OCI-LY1 (cell line): ENCODE measurements at regions not wholly inside any gene's neighbourhood (a gene's known extent, or its start where the extent isn't known, plus 50 kb on each side); places are given as distances from the start of the nearest gene placed in this dataset.

ENCODE experiments used
- H2AFZ ChIP-seq: fragments of 200-600 bp; sonication (generic), shearing (Covaris generic); 2 replicates; pipeline ENCODE4 v1.6.0; 2014; ENCODE audit warnings: antibody characterized with exemption, mild to moderate bottlenecking, low read length
- H3F3A ChIP-seq: fragments of 200-600 bp; sonication (generic), shearing (Covaris generic); 2 replicates; pipeline ENCODE4 v1.6.0; 2014; ENCODE audit warnings: mild to moderate bottlenecking, antibody characterized with exemption, low read length, moderate library complexity; ENCODE audit not compliant: insufficient read depth
- H3K27ac ChIP-seq: fragments of 200-600 bp; sonication (generic); 2 replicates; pipeline ENCODE4 v1.5.1; 2014; ENCODE audit warnings: low read length, mixed run types, mild to moderate bottlenecking, low read depth; ENCODE audit not compliant: poor library complexity, severe bottlenecking
- H3K27me3 ChIP-seq: fragments of 200-600 bp; sonication (generic); 2 replicates; pipeline ENCODE4 v1.6.0; 2014; ENCODE audit warnings: antibody characterized with exemption, mild to moderate bottlenecking, low read length, moderate library complexity; ENCODE audit not compliant: insufficient read depth
- H3K36me3 ChIP-seq: fragments of 200-600 bp; sonication (generic); 2 replicates; pipeline ENCODE4 v1.6.1; 2014; ENCODE audit warnings: mild to moderate bottlenecking, antibody characterized with exemption, low read length, moderate library complexity, mixed read lengths; ENCODE audit not compliant: insufficient read depth
- H3K4me1 ChIP-seq: fragments of 200-600 bp; sonication (generic); 2 replicates; pipeline ENCODE4 v1.5.1; 2014; ENCODE audit warnings: mild to moderate bottlenecking, low read length, moderate library complexity; ENCODE audit not compliant: insufficient read depth, severe bottlenecking
- H3K4me2 ChIP-seq: fragments of 200-600 bp; sonication (generic), shearing (Covaris generic); 2 replicates; pipeline ENCODE4 v1.6.1; 2014; ENCODE audit warnings: low read length
- H3K4me3 ChIP-seq: fragments of 200-600 bp; sonication (generic); 2 replicates; pipeline ENCODE4 v1.5.1; 2014; ENCODE audit warnings: low read length, low read depth, mild to moderate bottlenecking, mixed read lengths; ENCODE audit not compliant: poor library complexity, severe bottlenecking
- H3K79me2 ChIP-seq: fragments of 200-600 bp; shearing (Covaris generic); 2 replicates; pipeline ENCODE4 v1.6.1; 2016; ENCODE audit warnings: mixed run types, low read length, mixed read lengths; ENCODE audit not compliant: insufficient read depth
- H3K9ac ChIP-seq: fragments of 200-600 bp; sonication (generic), shearing (Covaris generic); 2 replicates; pipeline ENCODE4 v1.6.1; 2014; ENCODE audit warnings: mild to moderate bottlenecking, low read length, mixed read lengths
- H3K9me2 ChIP-seq: fragments of 200-600 bp; sonication (generic), shearing (Covaris generic); 2 replicates; pipeline ENCODE4 v1.6.1; 2014; ENCODE audit warnings: low read depth, mild to moderate bottlenecking, low read length, mixed read lengths
- H3K9me3 ChIP-seq: fragments of 200-600 bp; shearing (Covaris generic); 2 replicates; pipeline ENCODE4 v1.6.1; 2014; ENCODE audit warnings: low read length, mixed read lengths
- H4K20me1 ChIP-seq: fragments of 200-600 bp; sonication (generic), shearing (Covaris generic); 2 replicates; pipeline ENCODE4 v1.6.0; 2016; ENCODE audit warnings: mild to moderate bottlenecking, low read length; ENCODE audit not compliant: insufficient read depth
- CTCF ChIP-seq: fragments of 200-600 bp; sonication (generic), shearing (Covaris generic); IDR thresholded peaks from 2 replicates; pipeline ENCODE4 v1.5.1; 2017; ENCODE audit warnings: mild to moderate bottlenecking, antibody characterized with exemption, low read length, moderate library complexity, mixed read lengths
- EZH2 ChIP-seq: fragments of 200-600 bp; sonication (generic), shearing (Covaris generic); IDR thresholded peaks from 2 replicates; pipeline ENCODE4 v1.8.0; 2017; ENCODE audit warnings: borderline replicate concordance, mixed run types, mild to moderate bottlenecking, antibody characterized with exemption, low read length, moderate library complexity, mixed read lengths

- Histone ChIP-seq H3K27me3 (no peaks in the 10 kb centered on the region), H3K79me2 (no peaks in the 10 kb centered on the region), H3K4me1 (no peaks in the 10 kb centered on the region), H3K9me2 (no peaks in the 10 kb centered on the region), H3K36me3 (no peaks in the 10 kb centered on the region), H3K27ac (no peak overlapping the region), H4K20me1 (no peaks in the 10 kb centered on the region), H3K4me2 (no peak overlapping the region), H3K4me3 (no peak overlapping the region), H3K9ac (no peak overlapping the region), H2AFZ (no peak overlapping the region), H3K9me3 (no peaks in the 10 kb centered on the region), H3F3A (no peaks in the 10 kb centered on the region; the same call in 1 of the 2 replicates)
- TF ChIP-seq EZH2 = no peak
- TF ChIP-seq CTCF = no peak
Measured at GRCh38 chr3:147575391-147575790, 166.2 kb downstream of the ZIC1 start.

GRCh38 chr3:147582642-147583041 lies 173.5 kb downstream of the ZIC1 start:
- H3K4me1 ChIP-seq = no peaks in the 10 kb centered on the region
- H3K9ac ChIP-seq = no peak overlapping the region
- H4K20me1 ChIP-seq = no peaks in the 10 kb centered on the region
- TF ChIP-seq CTCF = no peak
- no peak for TF ChIP-seq EZH2
- no peak overlapping the region for H2AFZ ChIP-seq
- H3K27ac ChIP-seq = no peak overlapping the region
- H3K27me3 ChIP-seq = no peaks in the 10 kb centered on the region
- H3K79me2 ChIP-seq = no peaks in the 10 kb centered on the region
- no peaks in the 10 kb centered on the region for H3K9me2 ChIP-seq
- no peaks in the 10 kb centered on the region for H3K36me3 ChIP-seq
- H3F3A ChIP-seq = no peaks in the 10 kb centered on the region
- no peaks in the 10 kb centered on the region for H3K9me3 ChIP-seq
- H3K4me3 ChIP-seq = no peak overlapping the region
- no peak overlapping the region for H3K4me2 ChIP-seq

- H3K79me2 ChIP-seq = no peaks in the 10 kb centered on the region
- no peaks in the 10 kb centered on the region for H4K20me1 ChIP-seq
- H3F3A ChIP-seq = no peaks in the 10 kb centered on the region
- no peaks in the 10 kb centered on the region for H3K27me3 ChIP-seq
- no peak overlapping the region for H3K4me2 ChIP-seq
- TF ChIP-seq EZH2 (no peak), CTCF (no peak)
- no peaks in the 10 kb centered on the region for H3K9me2 ChIP-seq
- H3K9me3 ChIP-seq = no peaks in the 10 kb centered on the region
- H3K36me3 ChIP-seq = no peaks in the 10 kb centered on the region
- no peak overlapping the region for H2AFZ ChIP-seq
- peaks cover 3% of the 10 kb centered on the region for H3K4me1 ChIP-seq
- no peak overlapping the region for H3K4me3 ChIP-seq
- no peak overlapping the region for H3K9ac ChIP-seq
- no peak overlapping the region for H3K27ac ChIP-seq
Measured at GRCh38 chr3:147589016-147589415, 179.9 kb downstream of the ZIC1 start.
